ENCODE measurements at regions not wholly inside any gene's neighbourhood (a gene's known extent, or its start where the extent isn't known, plus 50 kb on each side); places are given as distances from the start of the nearest gene placed in this dataset.

DNA sequence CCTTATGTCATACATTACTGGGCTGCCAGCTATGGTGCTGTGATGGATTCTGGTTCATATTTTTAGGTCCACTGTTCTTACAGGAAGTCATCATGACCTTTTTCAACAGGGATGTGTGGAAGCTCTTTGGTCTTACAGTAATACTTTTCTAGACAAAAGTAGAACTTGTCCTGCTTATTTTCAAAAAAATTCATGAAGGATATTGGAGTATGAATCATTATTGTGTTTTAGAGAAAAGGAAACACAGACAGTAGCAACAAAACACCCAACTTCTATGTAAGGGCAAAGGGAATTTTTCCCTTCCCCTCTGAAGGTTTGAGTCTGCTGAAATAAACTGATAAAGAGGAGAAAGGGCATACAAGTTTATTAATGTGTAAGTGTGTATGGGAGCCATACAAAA is 54.7 kb upstream of the FAM9C start:
- no peak for DNase-seq

DNA sequence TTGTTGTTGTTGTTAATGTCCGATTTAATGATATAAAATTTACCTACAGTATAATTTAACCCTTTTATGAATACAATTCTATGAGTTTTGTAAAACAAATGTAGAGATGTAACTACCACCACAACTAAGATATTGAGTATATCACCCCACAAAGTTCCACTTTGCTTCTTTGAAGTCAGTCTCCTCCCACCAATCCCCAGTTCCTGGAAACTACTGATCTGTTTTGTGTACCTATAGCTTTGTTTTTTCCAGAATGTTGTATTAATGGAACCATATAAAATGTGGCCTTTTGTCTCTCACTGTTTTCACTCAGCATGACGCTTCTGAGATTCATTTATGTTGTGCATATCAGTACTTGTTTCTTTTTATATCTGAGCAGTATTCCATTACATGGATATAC is 52.3 kb upstream of the FAM9C start:
- no peak for DNase-seq

DNA sequence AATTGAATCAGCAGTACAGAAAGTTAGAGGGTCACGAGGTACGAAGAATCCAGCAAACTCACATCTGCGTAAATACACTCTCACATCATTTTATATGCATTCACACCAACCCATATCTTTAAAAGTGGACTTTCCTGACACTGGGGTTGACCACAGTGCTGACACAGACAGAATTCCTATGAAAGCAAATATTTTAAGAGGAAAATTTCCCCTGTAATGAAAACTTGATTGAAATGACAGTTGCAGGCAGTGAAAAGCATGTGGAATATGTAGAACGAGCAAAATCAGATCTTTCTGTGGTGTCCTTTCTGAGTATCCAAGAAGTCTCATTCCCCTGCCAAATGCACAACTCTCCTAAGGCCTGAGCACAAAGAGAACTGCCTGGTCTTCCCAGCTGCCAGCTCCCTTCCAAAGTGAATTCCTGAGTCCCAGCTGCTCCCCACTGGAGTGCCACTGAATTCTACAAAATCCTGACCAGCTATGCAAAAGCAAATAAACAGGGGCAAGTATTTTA is 50.5 kb upstream of the FAM9C start:
- no peak for DNase-seq

DNA sequence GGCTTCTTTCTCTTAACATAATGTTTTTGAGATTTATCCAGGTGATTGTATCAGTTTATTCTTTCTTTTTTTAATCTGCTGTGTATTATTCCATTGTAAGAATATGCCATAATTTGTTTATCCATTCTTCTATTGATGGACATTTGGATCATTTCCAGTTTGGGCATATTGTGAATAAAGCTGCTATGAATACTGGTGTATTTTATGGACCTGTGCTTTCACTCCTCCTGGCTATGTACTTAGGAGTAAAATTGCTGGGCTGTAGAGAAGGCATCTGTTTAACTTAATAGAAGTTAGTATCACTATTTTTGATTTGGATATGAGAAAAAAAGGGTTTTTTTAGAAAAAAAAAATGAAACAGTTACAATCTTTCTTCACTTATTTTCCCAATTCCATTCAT is 50.0 kb upstream of the FAM9C start:
- DNase-seq: no peak
